Sigmoid colon (tissue), 4 donors: ENCODE measurements at regions not wholly inside any gene's neighbourhood (a gene's known extent, or its start where the extent isn't known, plus 50 kb on each side); places are given as distances from the start of the nearest gene placed in this dataset.

Experiments used
- EP300 ChIP-seq, 4 donors: sonication (generic); formaldehyde crosslinking; IDR thresholded peaks; one replicate each; pipeline ENCODE4 v1.6.1; 2017; ENCODE audit warnings: antibody characterized with exemption in 4 of 4
- POLR2AphosphoS5 ChIP-seq, 4 donors: sonication (generic); formaldehyde crosslinking; IDR thresholded peaks; one replicate each; pipeline ENCODE4 v1.6.1; 2017; ENCODE audit warnings: antibody characterized with exemption in 4 of 4
- TF ChIP-seq, protein P1 (sequence below), 4 experiments: fragments of 450-650 bp in 3 of 4; fragments of 200-600 bp in 1 of 4; IDR thresholded peaks; one replicate each; pipeline ENCODE4 v1.5.1; 2016 to 2019; ENCODE audit warnings: antibody characterized with exemption in 4 of 4, mild to moderate bottlenecking in 3 of 4, moderate library complexity in 2 of 4

GRCh38 chr6:93940381-93940780 lies 521.0 kb upstream of the EPHA7 start:
- TF ChIP-seq EP300 (IDR thresholded peaks at IDR 0.05), result no peak
- no peak for TF ChIP-seq POLR2AphosphoS5 (IDR thresholded peaks at IDR 0.05)
- TF ChIP-seq, protein P1, sequence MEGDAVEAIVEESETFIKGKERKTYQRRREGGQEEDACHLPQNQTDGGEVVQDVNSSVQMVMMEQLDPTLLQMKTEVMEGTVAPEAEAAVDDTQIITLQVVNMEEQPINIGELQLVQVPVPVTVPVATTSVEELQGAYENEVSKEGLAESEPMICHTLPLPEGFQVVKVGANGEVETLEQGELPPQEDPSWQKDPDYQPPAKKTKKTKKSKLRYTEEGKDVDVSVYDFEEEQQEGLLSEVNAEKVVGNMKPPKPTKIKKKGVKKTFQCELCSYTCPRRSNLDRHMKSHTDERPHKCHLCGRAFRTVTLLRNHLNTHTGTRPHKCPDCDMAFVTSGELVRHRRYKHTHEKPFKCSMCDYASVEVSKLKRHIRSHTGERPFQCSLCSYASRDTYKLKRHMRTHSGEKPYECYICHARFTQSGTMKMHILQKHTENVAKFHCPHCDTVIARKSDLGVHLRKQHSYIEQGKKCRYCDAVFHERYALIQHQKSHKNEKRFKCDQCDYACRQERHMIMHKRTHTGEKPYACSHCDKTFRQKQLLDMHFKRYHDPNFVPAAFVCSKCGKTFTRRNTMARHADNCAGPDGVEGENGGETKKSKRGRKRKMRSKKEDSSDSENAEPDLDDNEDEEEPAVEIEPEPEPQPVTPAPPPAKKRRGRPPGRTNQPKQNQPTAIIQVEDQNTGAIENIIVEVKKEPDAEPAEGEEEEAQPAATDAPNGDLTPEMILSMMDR (IDR thresholded peaks at IDR 0.05), result no peak
